ENCODE measurements at regions not wholly inside any gene's neighbourhood (a gene's known extent, or its start where the extent isn't known, plus 50 kb on each side); places are given as distances from the start of the nearest gene placed in this dataset.
"Not testable (repeated sequence)": the region's sequence is repeated elsewhere in the genome, so short reads cannot be mapped to it uniquely, and the experiment has no call there.

DNA sequence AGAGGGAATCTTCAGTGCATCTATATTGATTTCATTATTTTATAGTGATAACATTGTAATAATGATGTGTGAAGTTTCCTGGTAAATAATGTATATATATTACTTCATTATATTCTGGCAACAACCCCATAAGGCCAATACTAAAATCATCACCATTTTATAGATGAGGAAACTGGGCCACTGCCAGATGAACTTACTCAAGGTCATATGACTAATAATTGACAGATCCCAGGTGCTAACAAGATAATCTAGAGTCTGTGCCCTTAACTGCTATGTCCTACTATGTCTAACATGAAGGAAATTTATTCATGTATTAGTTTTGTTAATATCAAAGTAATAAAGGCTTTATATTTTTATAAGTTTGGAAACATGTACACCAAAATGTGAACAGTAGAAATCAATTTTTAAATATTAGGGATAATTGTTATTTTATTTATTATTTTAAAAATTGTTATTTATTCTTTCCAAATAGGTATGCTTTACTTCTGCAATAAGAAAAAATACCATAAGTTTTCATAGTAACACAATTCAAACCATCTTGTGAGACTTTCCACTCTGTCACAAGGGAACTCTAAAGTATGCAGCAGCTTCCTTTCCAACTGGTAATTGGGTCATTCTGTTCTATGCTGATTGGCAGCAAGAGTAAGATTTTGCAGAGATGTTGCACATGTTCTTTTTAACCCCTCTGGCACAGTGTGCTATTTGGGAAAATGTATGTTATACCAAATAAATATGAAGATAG, 90.8 kb upstream of the CMC1 start:
- Mint-ChIP-seq H3K4me1 (peaks cover 5% of the 10 kb centered on the region), H3K36me3 (ENCODE audit: insufficient read depth) (peaks cover 2% of the 10 kb centered on the region), H3K4me3 (no peak overlapping the region), H3K27ac (ENCODE audit: low read depth) (no peak overlapping the region), H3K27me3 (no peaks in the 10 kb centered on the region), H3K9me3 (no peaks in the 10 kb centered on the region)
- DNase-seq (ENCODE audit: low spot score in 2 of 2) (no peak), ATAC-seq (replicated peaks; ENCODE audit: extremely low read depth, poor library complexity, severe bottlenecking) (no peak)

GRCh38 chr3:28151207-28151550, 90.2 kb upstream of the CMC1 start:
- Mint-ChIP-seq H3K9me3 (no peaks in the 10 kb centered on the region), H3K4me3 (no peak overlapping the region), H3K4me1 (peaks cover 5% of the 10 kb centered on the region), H3K27me3 (no peaks in the 10 kb centered on the region), H3K27ac (ENCODE audit: low read depth) (no peak overlapping the region), H3K36me3 (ENCODE audit: insufficient read depth) (peaks cover 2% of the 10 kb centered on the region)
- ATAC-seq (replicated peaks; ENCODE audit: extremely low read depth, poor library complexity, severe bottlenecking): no peak
- DNase-seq (ENCODE audit: low spot score in 2 of 2): no peak

- DNase-seq (ENCODE audit: low spot score in 2 of 2): no peak
- ATAC-seq (replicated peaks; ENCODE audit: extremely low read depth, poor library complexity, severe bottlenecking): no peak
- peak overlapping the region; percentile 32 for H3K27ac Mint-ChIP-seq (ENCODE audit: low read depth)
- no peaks in the 10 kb centered on the region for H3K27me3 Mint-ChIP-seq
- peak overlapping the region; percentile 29 for H3K4me3 Mint-ChIP-seq
- peaks cover 2% of the 10 kb centered on the region for H3K36me3 Mint-ChIP-seq (ENCODE audit: insufficient read depth)
- H3K4me1 Mint-ChIP-seq: peaks cover 5% of the 10 kb centered on the region
- H3K9me3 Mint-ChIP-seq: no peaks in the 10 kb centered on the region
These were observed 89.7 kb upstream of the CMC1 start for GRCh38 chr3:28151608-28152228.

DNA sequence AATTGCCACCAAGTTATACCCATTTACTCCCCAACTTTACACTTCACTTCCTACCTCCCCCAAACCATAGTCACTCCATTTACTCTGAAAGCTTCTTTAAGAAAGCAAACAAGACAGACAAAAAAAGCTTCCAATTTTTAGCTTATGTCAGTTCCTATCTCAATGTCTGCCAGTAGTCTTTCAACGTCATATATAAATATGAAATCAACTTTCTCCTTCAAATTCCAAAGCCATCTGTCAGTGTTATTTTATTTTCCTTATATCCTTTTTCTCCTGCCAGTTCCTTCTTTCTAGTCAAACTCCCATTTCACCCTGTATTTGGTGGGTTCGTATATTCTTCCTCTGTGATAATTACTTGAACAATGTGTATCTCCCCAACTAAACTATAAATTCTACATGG, 85.8 kb upstream of the CMC1 start:
- no peak for ATAC-seq (replicated peaks; ENCODE audit: extremely low read depth, poor library complexity, severe bottlenecking)
- DNase-seq (ENCODE audit: low spot score in 2 of 2): no peak
- H3K27me3 Mint-ChIP-seq: no peaks in the 10 kb centered on the region
- H3K4me3 Mint-ChIP-seq: no peak overlapping the region
- H3K9me3 Mint-ChIP-seq: no peaks in the 10 kb centered on the region
- peaks cover 5% of the 10 kb centered on the region for H3K4me1 Mint-ChIP-seq
- no peaks in the 10 kb centered on the region for H3K36me3 Mint-ChIP-seq (ENCODE audit: insufficient read depth)
- no peak overlapping the region for H3K27ac Mint-ChIP-seq (ENCODE audit: low read depth)

DNA sequence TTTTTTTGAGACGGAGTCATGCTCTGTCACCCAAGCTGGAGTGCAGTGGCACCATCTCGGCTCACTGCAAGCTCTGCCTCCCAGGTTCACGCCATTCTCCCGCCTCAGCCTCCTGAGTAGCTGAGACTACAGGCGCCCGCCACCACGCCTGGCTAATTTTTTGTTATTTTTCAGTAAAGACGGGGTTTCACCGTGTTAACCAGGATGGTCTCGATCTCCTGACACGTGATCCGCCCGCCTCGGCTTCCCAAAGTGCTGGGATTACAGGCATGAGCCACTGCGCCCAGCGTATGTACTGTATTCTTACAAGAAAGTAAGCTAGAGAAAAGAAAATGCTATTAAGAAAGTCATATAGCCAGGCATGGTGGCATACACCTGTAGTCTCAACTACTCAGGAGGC, 84.8 kb upstream of the CMC1 start:
- not testable (repeated sequence) for H3K4me3 Mint-ChIP-seq; H3K36me3 Mint-ChIP-seq (ENCODE audit: insufficient read depth)

DNA sequence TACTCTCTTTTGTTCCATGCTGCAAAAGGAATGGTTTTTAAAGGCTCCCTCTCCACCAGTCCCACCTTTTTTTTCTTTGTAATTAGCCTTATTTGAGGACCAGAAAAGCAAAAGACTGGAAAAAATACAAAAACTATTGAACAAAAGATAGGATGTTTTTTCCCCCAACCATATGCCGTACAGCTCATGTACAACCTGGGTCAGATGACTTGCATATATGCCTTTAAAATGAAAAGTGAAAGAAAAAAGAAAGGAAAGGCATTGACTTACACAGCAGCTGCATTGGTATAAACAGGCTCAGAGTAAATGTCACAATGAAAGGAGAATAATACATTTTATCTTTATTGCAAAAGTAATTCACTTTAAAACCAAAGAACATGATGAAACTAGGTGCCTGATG, 69.5 kb upstream of the CMC1 start:
- ATAC-seq (replicated peaks; ENCODE audit: extremely low read depth, poor library complexity, severe bottlenecking) (peak; percentile 91), DNase-seq (ENCODE audit: low spot score in 2 of 2) (no peak)
- no peaks in the 10 kb centered on the region for H3K9me3 Mint-ChIP-seq
- peaks cover 2% of the 10 kb centered on the region for H3K36me3 Mint-ChIP-seq (ENCODE audit: insufficient read depth)
- H3K27ac Mint-ChIP-seq (ENCODE audit: low read depth): peak overlapping the region; percentile 93
- peaks cover 20% of the 10 kb centered on the region for H3K4me1 Mint-ChIP-seq
- H3K4me3 Mint-ChIP-seq: peak overlapping the region; percentile 59
- no peaks in the 10 kb centered on the region for H3K27me3 Mint-ChIP-seq

More for the DNA sequence above, 84.8 kb upstream of the CMC1 start:
- not testable (repeated sequence) for H3K27ac Mint-ChIP-seq (ENCODE audit: low read depth); ATAC-seq (replicated peaks; ENCODE audit: extremely low read depth, poor library complexity, severe bottlenecking); DNase-seq (ENCODE audit: low spot score in 2 of 2); H3K4me1 Mint-ChIP-seq; H3K27me3 Mint-ChIP-seq; H3K9me3 Mint-ChIP-seq

GRCh38 chr3:28172748-28173147, 68.7 kb upstream of the CMC1 start:
- Mint-ChIP-seq H3K4me3 (no peak overlapping the region), H3K9me3 (no peaks in the 10 kb centered on the region), H3K4me1 (peaks cover 20% of the 10 kb centered on the region), H3K36me3 (ENCODE audit: insufficient read depth) (peaks cover 2% of the 10 kb centered on the region), H3K27me3 (no peaks in the 10 kb centered on the region), H3K27ac (ENCODE audit: low read depth) (no peak overlapping the region)
- DNase-seq (ENCODE audit: low spot score in 2 of 2) (no peak), ATAC-seq (replicated peaks; ENCODE audit: extremely low read depth, poor library complexity, severe bottlenecking) (no peak)

DNA sequence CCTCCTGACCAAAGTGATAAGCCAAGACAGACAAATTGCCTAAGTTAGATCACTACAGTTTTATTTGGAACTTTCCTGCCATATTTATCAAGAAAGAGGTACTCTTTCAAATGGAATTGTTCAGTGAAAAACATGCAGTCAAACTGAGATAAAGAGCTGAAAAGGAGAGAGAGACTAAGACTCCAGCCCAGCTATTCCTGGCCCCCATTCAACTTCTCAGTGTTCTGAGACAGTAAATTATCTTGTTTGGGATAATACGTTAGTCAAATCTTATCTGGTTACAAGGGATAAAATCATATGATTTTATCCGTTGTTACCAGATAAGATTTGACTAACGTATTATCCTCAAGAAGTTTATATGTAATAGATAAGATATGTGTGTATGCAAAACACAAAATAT, 67.6 kb upstream of the CMC1 start:
- Mint-ChIP-seq H3K36me3 (ENCODE audit: insufficient read depth) (peaks cover 2% of the 10 kb centered on the region), H3K27ac (ENCODE audit: low read depth) (no peak overlapping the region), H3K4me1 (peaks cover 20% of the 10 kb centered on the region), H3K27me3 (no peaks in the 10 kb centered on the region), H3K9me3 (no peaks in the 10 kb centered on the region), H3K4me3 (no peak overlapping the region)
- no peak for ATAC-seq (replicated peaks; ENCODE audit: extremely low read depth, poor library complexity, severe bottlenecking)
- no peak for DNase-seq (ENCODE audit: low spot score in 2 of 2)

DNA sequence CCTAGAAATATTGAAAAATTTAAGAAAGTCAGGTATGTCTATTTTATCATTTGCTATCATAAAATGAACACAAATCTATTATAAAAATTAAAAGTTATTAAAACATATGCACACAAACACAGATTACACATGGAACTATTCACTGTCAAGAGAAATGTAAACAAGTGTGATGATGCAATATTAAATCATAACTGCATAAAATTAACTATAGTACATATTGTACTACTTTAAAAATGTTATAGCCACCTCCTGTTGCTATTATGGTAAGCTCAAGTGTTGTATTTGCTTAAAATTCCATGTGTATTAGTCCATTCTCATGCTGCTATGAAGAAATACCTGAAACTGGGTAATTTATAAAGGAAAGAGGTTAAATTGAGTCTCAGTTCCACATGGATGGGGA, 54.7 kb upstream of the CMC1 start:
- Mint-ChIP-seq H3K27ac (ENCODE audit: low read depth) (no peak overlapping the region), H3K4me3 (no peak overlapping the region), H3K36me3 (ENCODE audit: insufficient read depth) (no peaks in the 10 kb centered on the region), H3K27me3 (no peaks in the 10 kb centered on the region), H3K9me3 (peaks cover 5% of the 10 kb centered on the region), H3K4me1 (peaks cover 16% of the 10 kb centered on the region)
- ATAC-seq (replicated peaks; ENCODE audit: extremely low read depth, poor library complexity, severe bottlenecking) (no peak), DNase-seq (ENCODE audit: low spot score in 2 of 2) (no peak)

DNA sequence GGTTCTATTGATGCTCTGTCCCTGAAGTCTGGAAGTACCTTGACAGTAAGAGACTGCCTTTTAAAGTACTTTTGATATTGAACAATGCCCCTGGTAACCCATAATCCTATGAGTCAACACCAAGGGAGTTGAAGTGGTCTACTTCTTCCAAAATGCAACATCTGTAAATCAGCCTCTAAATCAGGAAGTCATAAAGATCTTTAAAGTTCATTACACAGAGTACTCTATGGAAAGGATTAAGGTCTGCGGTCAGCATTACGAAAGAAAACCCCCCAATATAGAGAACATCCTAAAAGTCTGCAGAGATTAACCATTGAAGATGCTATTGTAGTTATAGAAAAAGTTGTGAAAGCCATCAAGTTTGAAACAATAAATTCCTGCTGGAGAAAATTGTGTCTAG, 52.7 kb upstream of the CMC1 start:
- ATAC-seq (replicated peaks; ENCODE audit: extremely low read depth, poor library complexity, severe bottlenecking) (no peak), DNase-seq (ENCODE audit: low spot score in 2 of 2) (no peak)
- no peaks in the 10 kb centered on the region for H3K36me3 Mint-ChIP-seq (ENCODE audit: insufficient read depth)
- no peak overlapping the region for H3K4me3 Mint-ChIP-seq
- peaks cover 16% of the 10 kb centered on the region for H3K4me1 Mint-ChIP-seq
- no peaks in the 10 kb centered on the region for H3K9me3 Mint-ChIP-seq
- H3K27ac Mint-ChIP-seq (ENCODE audit: low read depth): no peak overlapping the region
- H3K27me3 Mint-ChIP-seq: no peaks in the 10 kb centered on the region

GRCh38 chr3:28191363-28191762, 50.1 kb upstream of the CMC1 start:
- Mint-ChIP-seq H3K27ac (ENCODE audit: low read depth) (no peak overlapping the region), H3K4me3 (no peak overlapping the region), H3K36me3 (ENCODE audit: insufficient read depth) (no peaks in the 10 kb centered on the region), H3K4me1 (peaks cover 13% of the 10 kb centered on the region), H3K9me3 (no peaks in the 10 kb centered on the region), H3K27me3 (no peaks in the 10 kb centered on the region)
- no peak for DNase-seq (ENCODE audit: low spot score in 2 of 2)
- ATAC-seq (replicated peaks; ENCODE audit: extremely low read depth, poor library complexity, severe bottlenecking): no peak

All from central memory CD8-positive, alpha-beta T cell (primary cell).